ENCODE measurements at regions not wholly inside any gene's neighbourhood (a gene's known extent, or its start where the extent isn't known, plus 50 kb on each side); places are given as distances from the start of the nearest gene placed in this dataset.

DNA sequence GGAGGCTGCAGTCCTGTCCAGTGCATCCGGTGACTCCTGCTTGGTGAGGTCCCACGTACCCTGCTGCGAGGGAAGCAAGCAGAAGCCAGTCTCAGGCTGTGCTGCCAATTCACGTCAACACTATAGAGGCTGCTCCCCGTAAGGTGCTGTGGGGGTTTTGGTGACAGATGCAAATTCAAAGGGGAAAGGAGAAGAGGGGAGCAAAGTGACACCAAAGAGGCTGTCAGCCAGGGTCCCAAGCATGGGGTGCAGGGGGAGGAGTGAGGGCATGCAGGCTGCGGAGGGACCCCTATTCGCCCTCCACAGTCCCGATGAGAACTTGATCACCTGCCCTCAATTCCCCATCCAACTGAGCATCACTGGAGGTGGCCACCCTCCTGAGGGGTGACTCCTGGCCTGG lies 179.4 kb upstream of the HS6ST1 start:
- DNase-seq: no peak

DNA sequence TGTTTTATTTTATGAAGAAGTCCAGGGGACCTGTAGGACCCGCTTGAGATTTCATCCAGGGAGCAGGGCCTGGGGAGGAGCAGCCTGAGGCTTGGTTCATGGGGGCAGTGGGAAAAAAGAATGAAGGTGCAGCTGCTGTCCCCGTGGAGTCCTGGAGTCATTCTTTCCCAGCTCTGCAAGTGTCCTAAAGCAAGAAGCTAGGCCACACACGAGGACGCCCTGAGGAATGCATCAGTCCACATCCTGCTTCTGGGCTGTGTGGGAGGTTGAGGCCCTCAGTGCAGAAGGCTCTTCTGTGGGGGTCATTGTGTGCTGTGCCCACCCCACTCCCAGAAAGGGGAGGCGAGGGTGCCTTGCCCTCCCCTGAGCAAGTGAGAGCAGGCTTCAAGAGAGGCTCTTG lies 179.9 kb upstream of the HS6ST1 start:
- DNase-seq: no peak

DNA sequence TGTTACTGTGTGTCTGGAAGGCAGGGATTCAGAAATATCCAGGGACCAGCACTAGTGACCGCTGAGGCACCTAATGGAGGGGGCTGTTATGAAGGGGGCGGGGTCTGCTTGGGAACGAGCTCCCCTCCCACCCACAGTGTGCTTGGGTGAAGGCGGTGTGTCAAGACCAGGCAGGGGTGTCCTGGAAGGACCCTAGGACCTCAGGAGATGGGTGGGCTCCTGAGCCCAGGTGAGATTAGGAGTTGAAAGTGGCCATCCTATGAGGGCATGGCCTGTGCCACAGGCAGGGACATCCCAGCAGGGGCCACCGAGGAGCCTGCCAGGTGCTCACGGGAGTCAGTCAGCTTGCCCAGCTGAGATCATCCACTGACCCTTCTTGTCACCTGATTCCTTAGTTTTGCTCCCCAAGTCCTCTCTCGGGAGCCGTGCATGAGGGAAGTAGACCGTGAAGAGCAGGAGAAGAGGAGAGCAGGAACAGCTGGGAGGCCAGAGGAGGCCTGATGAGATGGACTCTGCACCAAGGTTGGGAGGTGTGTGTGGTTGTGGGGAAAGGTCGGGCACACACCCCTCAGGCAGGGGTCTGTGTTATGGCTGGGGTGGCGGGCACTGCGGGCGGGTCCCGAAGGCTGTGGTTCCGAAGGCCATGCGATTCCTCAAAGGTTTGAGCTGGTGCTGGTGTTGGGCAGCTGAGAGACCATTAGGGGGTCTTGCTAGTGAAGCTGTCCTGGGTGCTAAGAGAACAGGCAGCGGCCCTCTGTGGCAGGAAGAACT lies 180.9 kb upstream of the HS6ST1 start:
- no peak for DNase-seq

DNA sequence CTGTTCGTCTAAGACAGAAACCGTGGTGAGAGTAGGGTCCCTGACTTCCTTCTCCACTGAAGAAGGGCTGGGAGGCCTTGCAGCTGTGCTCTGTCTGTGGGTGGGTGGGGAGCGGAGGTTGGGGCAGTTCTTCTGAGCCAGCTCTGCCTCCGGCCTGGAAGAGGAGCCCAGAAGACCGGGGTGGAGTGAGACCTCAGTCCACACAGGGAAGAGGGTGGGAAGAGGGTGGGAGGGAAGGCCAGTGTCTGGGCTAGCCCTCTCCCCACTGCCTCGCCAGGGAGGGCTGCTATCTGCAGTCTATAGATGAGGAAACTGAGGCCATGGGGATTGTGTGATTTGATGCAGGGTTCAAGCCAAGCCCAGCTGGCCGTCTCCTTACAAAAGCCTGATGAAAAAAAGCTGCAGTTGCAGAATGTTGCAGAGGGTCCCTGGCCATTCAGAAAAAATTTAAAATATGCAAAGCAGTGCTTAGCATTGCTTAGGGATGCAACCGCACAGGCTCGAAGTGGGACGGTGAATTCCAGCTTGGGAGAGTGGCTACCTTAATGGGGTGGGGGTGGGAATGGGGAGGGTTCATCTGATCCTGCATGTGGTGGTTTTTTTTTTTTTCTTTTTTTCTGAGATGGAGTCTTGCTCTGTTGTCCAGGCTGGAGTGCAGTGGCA lies 181.6 kb upstream of the HS6ST1 start:
- no peak for DNase-seq

DNA sequence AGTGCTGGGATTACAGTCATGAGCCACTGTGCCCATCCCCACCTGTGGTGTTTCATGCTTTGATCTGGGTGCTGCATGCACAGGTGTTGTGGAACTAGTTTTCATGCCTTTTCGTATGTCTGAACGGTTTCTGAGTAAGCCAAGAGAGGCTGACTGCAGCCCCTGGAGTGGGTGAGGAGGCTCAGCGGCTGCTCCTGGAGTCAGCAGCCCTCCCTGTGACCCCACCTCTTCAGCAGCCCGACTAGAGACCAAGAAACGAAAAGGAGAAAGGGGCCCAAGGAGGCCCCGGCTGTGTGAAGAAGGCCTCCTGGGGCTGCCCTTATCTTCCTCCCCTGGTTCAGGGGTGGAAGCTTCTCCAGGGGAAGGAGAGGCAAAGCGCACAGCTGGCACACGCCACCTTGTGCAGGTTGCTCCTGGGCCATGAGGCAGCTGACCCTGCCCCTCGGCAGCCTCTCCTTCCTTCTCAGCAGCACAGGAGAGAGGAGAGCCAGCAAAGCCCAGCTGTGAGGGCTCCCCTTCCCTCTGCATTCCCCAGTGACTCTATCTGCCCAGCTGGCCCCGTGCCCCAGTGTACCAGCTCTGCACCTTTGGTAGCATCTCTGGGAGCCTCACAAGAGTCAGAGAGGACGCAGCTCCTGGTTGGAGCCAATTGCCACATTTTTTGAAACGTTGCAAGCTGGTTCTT lies 182.5 kb upstream of the HS6ST1 start:
- no peak for DNase-seq

DNA sequence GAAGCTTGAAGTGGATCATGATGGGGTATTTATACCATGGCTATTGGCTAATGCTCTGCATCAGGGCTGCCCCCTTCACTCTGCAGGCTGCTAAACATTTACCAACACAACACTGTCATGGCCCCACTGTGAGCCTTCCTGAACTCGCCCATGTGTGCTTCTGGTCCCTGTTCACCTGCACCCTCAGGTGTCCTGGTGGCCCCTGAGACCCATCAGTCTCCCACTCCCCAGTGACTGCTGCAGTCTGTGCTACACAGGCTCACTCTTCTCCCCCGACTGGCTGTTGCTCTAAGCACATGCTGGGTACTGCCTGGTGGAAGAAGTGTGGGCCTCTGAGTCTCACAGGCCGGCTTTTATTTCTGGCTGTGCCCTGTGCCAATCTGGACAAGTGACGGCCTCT lies 183.0 kb upstream of the HS6ST1 start:
- DNase-seq: no peak

DNA sequence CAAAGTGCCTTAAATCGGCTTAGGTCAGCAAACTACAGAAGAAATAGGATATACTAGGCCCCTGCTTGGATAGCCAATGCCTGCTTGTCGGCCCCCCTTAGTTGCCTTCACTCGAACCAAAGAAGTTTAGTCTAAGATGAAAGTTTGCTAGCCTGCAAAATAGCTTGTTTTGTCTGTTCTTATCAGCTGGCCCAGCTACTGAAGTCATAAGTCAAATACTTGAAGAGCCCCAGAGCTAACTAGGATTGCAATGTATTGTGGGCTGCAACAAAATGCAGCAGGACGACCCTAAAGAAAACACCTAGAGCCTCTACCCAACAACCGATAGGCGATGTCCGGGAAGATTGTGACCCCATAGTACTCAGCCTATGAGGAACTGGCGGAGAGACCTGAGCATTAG lies 183.5 kb upstream of the HS6ST1 start:
- DNase-seq: no peak

DNA sequence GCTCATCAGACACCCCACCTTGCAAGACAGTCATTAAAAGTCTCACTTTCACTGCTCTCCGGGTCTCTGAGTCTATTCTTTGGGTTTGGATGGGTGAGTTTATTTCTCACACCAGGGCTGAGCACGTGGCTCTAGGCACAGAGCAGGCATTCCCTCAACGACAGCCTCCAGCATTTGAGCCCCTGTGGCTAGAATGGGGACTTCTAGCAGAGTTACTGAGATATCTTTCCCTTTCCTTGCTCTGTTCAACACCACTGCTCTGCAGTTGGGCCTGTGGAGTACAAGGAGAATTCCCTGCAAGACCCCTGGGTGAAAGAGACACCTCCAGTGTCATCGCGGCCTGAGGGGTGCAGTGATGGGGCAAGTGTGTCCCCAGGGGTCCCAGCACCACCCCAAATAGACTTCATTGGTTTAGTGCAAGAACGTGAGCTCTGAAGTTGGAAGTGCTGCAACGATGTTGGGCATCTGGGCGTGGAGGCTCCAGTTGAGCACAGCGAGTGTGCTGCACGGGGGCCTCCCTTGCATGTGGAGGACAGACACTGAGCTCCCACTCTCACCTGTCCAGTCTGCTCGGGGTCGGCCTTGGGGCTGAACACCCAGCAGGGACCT lies 184.1 kb upstream of the HS6ST1 start:
- DNase-seq: no peak

DNA sequence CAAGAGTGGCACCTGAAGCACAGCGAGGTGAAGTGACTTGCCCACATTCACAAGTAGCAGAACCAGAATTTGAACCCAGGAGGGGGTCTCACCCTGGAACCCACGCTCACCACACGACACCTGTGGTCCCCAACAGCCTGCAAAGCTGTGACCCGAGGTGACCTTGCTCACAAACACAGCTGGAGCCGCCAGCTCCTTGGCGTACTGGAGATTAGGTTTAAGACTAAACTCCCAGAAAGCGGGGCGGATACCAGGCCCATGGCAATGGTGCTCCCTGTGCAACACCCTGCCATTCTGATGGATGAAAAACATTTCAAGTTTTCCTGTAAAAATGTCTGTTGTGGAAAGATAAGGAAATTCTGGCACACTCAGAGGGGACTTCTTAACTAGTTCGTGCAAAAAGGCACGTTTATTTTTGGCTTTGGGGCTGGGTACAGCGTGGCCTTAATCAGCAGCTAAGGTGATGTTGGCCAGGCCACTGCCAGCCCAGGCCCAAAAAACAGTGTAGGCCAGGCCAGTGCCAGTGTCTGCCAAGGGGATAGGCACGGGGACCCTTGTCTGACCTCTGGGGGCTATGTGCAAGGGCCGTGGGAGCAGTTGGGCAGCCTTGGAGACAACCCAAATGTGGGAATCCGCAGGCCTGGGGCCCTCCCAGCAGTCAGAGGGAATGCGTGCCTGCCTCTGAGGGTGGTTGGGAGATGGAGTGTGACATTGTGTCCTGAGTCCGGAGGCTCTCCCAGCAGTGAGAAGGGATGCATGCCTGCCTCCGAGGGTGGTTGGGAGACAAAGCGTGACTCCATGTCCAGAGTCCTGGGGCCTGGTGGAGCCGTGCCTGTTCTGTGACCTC lies 185.0 kb upstream of the HS6ST1 start:
- DNase-seq: no peak

DNA sequence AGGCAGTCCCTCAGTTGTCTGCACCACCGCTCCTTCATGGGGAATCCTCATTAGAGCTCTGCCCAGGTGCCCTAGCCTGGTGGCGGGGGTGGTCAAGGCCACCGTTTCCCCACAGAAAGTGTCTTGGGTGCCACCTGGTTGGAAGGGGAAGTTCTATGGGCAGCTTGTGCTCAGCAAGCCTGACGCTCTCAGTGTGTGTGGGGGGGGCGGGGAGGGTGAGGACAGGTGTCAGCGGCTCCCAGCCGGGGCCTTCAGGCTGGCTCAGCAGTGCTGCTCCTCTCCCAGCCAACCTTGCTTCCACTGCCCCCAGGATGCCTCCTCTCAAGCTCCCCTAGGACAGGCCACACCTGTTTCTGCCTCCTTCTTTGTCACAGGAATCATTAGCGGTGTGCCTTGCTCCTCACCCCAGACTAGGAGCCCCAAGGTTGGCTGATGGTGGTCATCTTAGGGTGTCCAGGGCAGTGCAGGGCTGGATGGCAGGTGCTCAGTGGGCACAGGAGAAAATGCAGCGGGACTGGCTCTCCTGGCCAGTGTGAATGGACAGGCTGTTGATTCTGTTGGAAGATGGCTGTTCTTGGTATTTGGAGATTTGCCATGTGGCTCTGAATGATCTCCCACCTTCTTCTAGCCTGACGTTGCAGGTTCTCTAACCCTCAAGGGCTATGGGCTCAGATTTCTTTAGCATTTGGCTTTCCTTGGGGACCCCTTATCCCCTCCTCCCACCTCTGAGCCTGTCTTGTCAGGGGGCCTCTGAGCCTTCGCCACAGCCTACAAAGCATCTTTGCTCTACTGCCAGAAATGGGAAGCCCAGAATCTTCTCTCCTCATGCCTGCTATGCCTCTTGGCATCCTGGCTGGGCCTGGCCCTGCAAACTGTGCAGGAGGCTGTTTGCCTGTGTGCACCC lies 185.8 kb upstream of the HS6ST1 start:
- DNase-seq: no peak

DNA sequence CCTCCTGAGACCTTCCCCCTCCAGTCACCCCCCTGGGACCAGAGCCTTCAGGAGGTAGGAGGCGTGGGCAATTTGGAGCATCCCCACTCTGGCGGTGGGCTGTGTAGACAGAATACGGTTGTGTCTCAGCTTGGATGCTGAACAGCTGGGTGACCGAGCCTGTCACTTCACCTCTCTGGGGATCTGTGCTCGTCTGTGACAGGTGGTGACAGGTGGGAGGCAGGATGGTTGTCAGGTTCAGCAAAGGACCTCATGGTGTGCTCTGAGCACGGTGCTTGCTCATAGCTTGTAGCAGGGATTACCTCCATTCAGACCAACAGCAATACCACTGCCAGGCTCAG lies 186.5 kb upstream of the HS6ST1 start:
- no peak for DNase-seq

DNA sequence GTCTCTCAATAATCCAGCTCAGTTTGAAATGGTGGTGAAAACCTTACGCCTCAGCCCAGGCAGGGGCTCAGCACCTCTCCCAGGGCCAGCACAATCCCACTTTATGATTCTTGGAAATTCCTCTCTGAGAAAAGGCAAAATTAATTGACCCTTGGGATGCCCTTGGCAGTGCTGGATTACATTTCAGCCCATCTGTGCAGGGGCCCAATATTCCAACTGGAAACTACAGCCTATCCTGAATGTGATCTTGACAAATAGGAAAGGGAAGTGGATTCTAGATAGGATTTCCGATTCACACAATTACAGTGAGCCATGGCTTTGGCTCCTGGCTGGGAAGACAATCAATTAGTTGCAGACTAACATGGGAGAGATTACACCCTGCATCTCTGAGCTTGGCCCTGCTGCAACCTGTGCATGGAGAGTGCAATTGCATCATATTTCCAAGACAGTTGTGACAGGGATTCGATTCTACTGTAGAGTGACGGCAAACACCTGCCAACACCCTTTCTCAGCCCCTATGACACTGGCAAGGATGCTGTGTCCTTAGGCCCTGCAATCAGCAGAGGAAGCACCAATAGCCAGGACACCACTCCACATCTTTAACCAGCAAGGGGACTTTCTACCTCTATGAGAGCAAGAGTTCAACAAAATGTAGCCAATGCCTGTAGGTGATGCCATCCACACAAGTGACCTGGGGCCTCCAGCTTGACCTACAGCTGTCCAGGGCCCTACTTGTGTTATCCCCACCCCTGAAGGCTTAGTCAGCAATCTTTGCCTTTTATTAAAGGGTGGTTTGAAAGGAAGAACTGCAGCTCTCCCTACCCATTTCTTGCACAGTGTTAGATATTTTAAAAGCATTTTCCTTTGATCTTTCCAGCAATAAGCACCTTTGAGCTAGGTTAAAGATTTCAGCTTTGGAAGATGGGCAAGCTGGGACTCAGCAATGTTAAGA lies 187.2 kb upstream of the HS6ST1 start:
- no peak for DNase-seq

DNA sequence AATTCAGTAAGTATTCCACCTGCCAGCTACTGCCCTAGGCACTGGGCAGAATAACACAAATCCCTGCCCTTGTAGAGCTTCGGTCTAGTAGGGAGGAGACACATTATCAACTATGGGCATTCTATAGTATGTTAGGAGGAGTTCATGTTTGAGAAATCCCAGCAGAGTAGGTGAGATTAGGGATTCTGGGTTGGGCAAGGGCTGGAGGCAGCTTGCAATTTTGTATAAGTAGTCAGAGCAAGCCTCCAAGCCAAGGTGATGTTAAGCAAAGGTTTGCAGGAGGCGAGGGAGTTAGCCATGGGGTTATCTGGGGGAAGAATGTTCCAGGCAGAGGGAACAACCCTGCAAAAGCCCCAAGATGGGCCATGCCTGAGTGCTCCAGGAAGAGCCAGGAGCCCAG lies 187.9 kb upstream of the HS6ST1 start:
- DNase-seq: no peak

DNA sequence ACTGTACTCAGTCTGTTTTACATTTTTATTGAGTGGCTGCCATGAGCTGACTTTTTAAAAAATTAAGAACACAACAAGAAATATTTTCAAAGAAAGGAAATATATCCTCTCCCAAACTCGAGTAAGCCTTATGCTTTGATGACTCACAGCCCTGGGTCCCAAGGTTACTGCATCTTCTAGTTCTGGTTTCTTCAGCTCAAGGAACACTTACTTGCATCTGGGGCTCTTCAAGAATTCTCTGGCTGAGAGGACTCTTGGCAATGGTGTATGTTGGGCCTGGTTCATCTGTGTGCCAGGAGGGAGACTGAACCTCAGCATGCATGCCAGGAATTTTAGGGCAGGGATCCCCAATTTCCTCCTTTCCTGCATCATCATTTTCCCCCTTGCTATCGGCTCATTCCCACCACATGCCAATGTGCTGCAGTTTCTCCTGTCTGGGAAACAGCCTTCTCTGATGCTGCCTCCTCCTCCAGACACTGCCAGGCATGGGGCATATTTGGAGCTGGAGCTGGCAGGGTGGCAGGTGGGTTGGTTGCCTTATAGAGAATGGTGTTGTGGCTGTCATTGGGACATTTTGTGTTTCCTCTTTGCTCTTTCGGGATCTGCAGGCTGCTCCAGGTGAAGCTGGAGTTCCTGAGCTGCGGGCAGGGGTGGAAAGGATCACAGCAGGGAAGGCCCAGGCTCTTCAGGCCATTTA lies 192.2 kb upstream of the HS6ST1 start:
- DNase-seq: no peak

DNA sequence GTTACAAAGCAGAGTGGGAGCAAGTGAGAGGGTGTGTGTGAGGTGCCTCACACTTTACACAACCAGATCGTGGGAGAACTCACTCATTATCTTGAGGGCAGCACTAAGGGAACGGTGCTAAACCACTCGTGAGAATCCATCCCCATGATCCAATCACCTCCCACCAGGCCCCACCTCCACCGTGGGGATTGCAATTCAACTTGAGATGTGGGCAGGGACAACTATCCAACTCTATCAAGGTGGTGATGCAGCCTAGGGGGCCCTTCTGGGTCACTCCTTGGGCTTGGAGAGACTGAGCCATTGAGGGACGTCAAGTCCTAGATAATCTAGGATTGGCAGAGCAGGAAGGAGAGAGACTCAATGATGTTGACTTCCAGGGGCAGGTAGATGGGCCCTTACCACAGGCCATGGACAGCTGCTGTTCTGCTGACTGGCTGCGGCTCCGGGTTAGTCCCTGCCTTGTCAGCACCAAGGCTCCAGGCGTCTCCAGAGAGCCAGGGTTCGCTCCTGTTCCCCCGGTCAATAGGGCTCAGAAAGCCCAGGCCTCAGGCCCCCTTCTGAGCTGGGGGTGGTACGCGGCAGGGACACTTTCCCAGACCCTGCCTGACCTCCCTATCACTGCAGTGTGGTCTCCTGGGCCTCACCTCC lies 193.2 kb upstream of the HS6ST1 start:
- no peak for DNase-seq

DNA sequence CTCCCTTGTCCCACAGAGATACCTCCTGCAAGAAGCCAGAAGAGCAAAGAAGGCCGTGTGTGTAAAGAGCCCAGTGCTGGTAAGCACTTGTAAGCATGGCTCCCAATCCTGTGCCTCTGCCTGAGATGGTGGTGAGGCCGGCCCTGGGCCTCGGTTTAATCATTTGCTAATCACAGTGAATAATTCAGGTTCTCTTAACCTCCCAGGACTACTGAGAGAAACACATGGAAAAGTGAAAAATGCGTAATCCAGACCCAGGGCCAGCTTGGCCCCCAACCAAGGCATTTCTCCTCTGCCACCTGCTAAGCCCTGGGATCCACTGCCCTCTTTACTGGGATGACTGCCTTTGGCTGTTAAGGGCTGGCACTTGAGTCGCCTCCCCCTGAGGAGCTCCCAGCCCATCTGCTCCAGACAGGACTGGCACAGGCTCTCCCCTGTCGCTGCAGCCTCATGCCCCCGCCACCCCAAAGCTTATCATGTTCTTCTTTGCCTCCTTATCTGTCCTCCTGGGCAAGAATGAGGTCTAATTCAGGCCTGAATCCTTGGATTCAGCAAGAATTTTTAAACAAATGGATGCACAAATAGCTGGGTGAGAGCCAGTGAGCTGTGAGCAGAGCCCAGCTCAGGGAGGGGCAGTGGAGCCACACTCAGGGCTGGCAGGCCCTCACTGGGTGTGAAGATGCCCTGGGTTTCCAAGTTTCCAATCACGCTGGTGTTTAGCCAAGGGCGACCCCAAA lies 193.9 kb upstream of the HS6ST1 start:
- no peak for DNase-seq

DNA sequence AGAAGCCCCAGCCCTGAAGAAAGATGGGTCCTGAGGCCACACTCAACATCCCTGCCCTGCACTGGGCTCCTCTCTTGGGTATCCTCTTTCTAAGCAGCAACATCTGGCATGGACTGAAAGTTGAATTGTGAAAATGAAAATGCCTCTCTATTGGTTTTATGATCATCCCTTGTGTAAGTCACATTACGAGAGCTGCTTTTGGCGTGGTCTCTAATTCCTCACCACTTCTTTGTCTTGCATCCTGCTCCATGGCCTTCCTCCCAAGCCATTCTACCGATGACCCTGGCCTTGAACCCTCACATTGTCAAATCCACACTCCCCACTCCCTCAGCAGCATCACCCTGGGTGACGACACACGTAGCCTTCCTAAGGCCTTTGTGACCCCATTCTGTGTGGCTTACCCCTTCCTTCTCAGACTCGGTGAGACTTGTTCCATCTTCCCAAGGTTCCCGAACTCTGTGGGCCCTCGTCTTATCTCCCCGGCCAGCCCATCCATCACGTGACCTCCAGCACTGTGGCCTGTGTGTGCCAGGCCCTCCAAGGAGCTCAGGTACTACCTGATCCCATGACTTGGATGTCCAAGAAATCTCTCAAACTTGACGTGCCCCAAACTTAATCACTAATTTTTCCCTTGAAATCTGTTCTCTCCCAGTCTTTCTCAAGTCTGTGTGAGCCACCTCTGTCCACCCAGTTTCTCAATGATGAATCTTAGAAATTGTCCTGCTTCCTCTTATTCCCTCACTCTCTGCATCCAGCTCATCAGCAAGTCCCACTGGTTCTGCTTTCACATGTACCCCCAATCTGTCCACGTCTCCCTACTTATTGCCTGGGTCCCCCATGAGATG lies 194.7 kb upstream of the HS6ST1 start:
- no peak for DNase-seq

DNA sequence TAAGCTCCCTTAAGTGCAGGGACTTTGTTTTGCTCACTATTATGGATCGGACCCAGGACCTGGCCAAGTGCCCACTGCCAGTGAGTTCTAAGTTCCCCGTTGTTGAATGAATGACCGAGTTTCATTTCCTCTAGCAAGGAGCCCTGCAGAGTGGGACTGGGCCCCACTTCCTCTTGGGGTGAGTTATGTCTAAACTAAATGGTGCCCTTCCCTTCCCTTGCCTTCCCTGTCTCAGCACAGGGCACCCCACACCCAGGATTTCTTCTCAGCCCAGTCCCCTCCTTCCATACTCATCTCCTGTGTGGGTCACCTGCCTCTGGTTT lies 195.3 kb upstream of the HS6ST1 start:
- no peak for DNase-seq
